ENCODE measurements at regions not wholly inside any gene's neighbourhood (a gene's known extent, or its start where the extent isn't known, plus 50 kb on each side); places are given as distances from the start of the nearest gene placed in this dataset.

- no peaks in the 10 kb centered on the region for H3K4me1 Mint-ChIP-seq (ENCODE audit: insufficient read depth, unreplicated experiment)
- BruUV-seq (replicated peaks) = no TSS peak
- POLR2A ChIA-PET = interaction anchor here (1.1 kb wide), 1 partner anchor 343 kb away, joined by 3 read pairs; no protein-coding TSS in a partner anchor
- TF ChIP-seq, protein P1, sequence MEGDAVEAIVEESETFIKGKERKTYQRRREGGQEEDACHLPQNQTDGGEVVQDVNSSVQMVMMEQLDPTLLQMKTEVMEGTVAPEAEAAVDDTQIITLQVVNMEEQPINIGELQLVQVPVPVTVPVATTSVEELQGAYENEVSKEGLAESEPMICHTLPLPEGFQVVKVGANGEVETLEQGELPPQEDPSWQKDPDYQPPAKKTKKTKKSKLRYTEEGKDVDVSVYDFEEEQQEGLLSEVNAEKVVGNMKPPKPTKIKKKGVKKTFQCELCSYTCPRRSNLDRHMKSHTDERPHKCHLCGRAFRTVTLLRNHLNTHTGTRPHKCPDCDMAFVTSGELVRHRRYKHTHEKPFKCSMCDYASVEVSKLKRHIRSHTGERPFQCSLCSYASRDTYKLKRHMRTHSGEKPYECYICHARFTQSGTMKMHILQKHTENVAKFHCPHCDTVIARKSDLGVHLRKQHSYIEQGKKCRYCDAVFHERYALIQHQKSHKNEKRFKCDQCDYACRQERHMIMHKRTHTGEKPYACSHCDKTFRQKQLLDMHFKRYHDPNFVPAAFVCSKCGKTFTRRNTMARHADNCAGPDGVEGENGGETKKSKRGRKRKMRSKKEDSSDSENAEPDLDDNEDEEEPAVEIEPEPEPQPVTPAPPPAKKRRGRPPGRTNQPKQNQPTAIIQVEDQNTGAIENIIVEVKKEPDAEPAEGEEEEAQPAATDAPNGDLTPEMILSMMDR (IDR thresholded peaks at IDR 0.05; ENCODE audit: unreplicated experiment) = no peak
- no peaks in the 10 kb centered on the region for H3K9me3 Mint-ChIP-seq (ENCODE audit: unreplicated experiment)
- H3K4me3 Mint-ChIP-seq (ENCODE audit: unreplicated experiment) = no peak overlapping the region
- peaks cover 4% of the 10 kb centered on the region for H3K36me3 Mint-ChIP-seq (ENCODE audit: insufficient read depth, unreplicated experiment)
- H3K27ac Mint-ChIP-seq (ENCODE audit: low read depth, unreplicated experiment) = no peak overlapping the region
- DNase-seq (ENCODE audit: unreplicated experiment) = no peak
- H3K27me3 Mint-ChIP-seq (ENCODE audit: insufficient read depth, unreplicated experiment) = peaks cover 77% of the 10 kb centered on the region
- CTCF ChIA-PET = no interaction called here
- intact Hi-C loops (cut with micrococcal nuclease) = no loop called here
Measured at GRCh38 chr12:11534064-11534463, 115.4 kb upstream of the ETV6 start.

DNA sequence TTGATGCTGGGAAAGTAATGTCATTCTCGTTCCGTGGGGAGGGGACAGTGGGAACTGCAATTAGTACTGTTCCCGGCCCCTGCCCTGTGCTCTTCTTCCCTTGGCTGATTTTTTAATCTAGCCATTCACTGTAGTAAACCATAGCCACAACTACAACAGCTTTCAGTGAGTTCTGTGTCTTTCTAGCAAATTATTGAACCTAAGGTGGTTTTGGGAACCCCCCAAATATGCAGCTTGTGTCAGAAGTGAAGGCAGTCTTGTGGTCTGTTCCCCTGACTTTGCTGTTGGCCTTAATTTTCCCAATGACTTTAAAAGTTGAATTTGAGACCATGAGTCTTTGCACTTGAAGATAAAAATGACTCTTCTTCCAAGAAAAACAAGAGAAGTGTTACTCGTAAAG is 114.3 kb upstream of the ETV6 start:
- Mint-ChIP-seq H3K36me3 (ENCODE audit: insufficient read depth, unreplicated experiment) (peaks cover 4% of the 10 kb centered on the region), H3K4me3 (ENCODE audit: unreplicated experiment) (no peak overlapping the region), H3K27ac (ENCODE audit: low read depth, unreplicated experiment) (no peak overlapping the region), H3K27me3 (ENCODE audit: insufficient read depth, unreplicated experiment) (peaks cover 67% of the 10 kb centered on the region), H3K9me3 (ENCODE audit: unreplicated experiment) (no peaks in the 10 kb centered on the region), H3K4me1 (ENCODE audit: insufficient read depth, unreplicated experiment) (no peaks in the 10 kb centered on the region)
- POLR2A ChIA-PET = no interaction called here
- no TSS peak for BruUV-seq (replicated peaks)
- TF ChIP-seq, protein P1 (IDR thresholded peaks at IDR 0.05; ENCODE audit: unreplicated experiment) = no peak
- intact Hi-C loops (cut with micrococcal nuclease) = no loop called here
- no peak for DNase-seq (ENCODE audit: unreplicated experiment)
- CTCF ChIA-PET = interaction anchor here (1.3 kb wide), 1 partner anchor 9 kb away, joined by 7 read pairs; no protein-coding TSS in a partner anchor

GRCh38 chr12:11539156-11539555 is 110.3 kb upstream of the ETV6 start:
- CTCF ChIA-PET = interaction anchor here (1.2 kb wide), 1 partner anchor 16 kb away, joined by 4 read pairs; no protein-coding TSS in a partner anchor

DNA sequence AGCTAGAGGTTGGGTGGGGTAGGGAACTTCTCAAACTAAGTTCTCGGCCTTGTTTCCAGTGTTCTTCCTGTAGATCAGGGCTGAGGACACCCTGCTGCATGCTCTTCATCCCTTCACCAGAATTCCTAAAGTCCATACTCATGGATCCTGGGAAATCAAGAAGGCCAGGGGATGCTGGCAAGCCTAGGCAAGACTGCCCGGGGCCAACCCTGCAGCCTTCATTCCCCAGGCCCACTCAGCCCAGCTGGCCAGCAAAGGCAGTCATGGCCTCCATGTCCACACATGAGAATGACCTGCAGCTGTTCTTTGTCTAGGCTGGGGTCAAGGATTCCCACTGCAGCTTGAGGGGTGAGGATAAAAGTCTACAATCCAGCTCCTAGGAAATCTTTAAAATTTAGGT is 109.3 kb upstream of the ETV6 start:
- H3K4me3 Mint-ChIP-seq (ENCODE audit: unreplicated experiment) = no peak overlapping the region
- intact Hi-C loops (cut with micrococcal nuclease) = no loop called here
- H3K27ac Mint-ChIP-seq (ENCODE audit: low read depth, unreplicated experiment) = no peak overlapping the region
- peaks cover 28% of the 10 kb centered on the region for H3K27me3 Mint-ChIP-seq (ENCODE audit: insufficient read depth, unreplicated experiment)
- peaks cover 2% of the 10 kb centered on the region for H3K36me3 Mint-ChIP-seq (ENCODE audit: insufficient read depth, unreplicated experiment)
- no peaks in the 10 kb centered on the region for H3K4me1 Mint-ChIP-seq (ENCODE audit: insufficient read depth, unreplicated experiment)
- TF ChIP-seq, protein P1 (IDR thresholded peaks at IDR 0.05; ENCODE audit: unreplicated experiment) = no peak
- no TSS peak for BruUV-seq (replicated peaks)
- DNase-seq (ENCODE audit: unreplicated experiment) = no peak
- POLR2A ChIA-PET = interaction anchor here (0.5 kb wide), 1 partner anchor 444 kb away, joined by 3 read pairs; no protein-coding TSS in a partner anchor
- CTCF ChIA-PET = interaction anchor here (0.7 to 1.2 kb wide), 3 partner anchors 8 to 544 kb away, joined by 3 to 5 read pairs (median 4); no protein-coding TSS in a partner anchor
- H3K9me3 Mint-ChIP-seq (ENCODE audit: unreplicated experiment) = no peaks in the 10 kb centered on the region

More at GRCh38 chr12:11539156-11539555, 110.3 kb upstream of the ETV6 start:
- no peak for DNase-seq (ENCODE audit: unreplicated experiment)
- H3K27ac Mint-ChIP-seq (ENCODE audit: low read depth, unreplicated experiment) = no peak overlapping the region
- H3K4me3 Mint-ChIP-seq (ENCODE audit: unreplicated experiment) = no peak overlapping the region
- peaks cover 38% of the 10 kb centered on the region for H3K27me3 Mint-ChIP-seq (ENCODE audit: insufficient read depth, unreplicated experiment)
- peaks cover 4% of the 10 kb centered on the region for H3K36me3 Mint-ChIP-seq (ENCODE audit: insufficient read depth, unreplicated experiment)
- no peaks in the 10 kb centered on the region for H3K9me3 Mint-ChIP-seq (ENCODE audit: unreplicated experiment)
- TF ChIP-seq, protein P1 (IDR thresholded peaks at IDR 0.05; ENCODE audit: unreplicated experiment) = no peak
- no peaks in the 10 kb centered on the region for H3K4me1 Mint-ChIP-seq (ENCODE audit: insufficient read depth, unreplicated experiment)
- intact Hi-C loops (cut with micrococcal nuclease) = no loop called here
- POLR2A ChIA-PET = no interaction called here
- BruUV-seq (replicated peaks) = no TSS peak
